ENCODE measurements at regions not wholly inside any gene's neighbourhood (a gene's known extent, or its start where the extent isn't known, plus 50 kb on each side); places are given as distances from the start of the nearest gene placed in this dataset.
A peak's percentile ranks its signal among the peaks of the same experiment; 100 is the strongest.

GRCh38 chrX:110432091-110432905 lies 73.7 kb downstream of the RTL9 start:
- DNase-seq = no peak

GRCh38 chrX:110432906-110433215 lies 74.2 kb downstream of the RTL9 start:
- DNase-seq = no peak

- DNase-seq = no peak
These were observed 76.5 kb downstream of the RTL9 start for GRCh38 chrX:110435196-110435595.

- no peak for DNase-seq
These were observed 77.9 kb downstream of the RTL9 start for GRCh38 chrX:110436523-110436922.

GRCh38 chrX:110437686-110438085 lies 79.0 kb downstream of the RTL9 start:
- DNase-seq = no peak

- no peak for DNase-seq
These were observed 81.6 kb downstream of the RTL9 start for GRCh38 chrX:110440016-110440805.

GRCh38 chrX:110442635-110443034 lies 84.0 kb downstream of the RTL9 start:
- DNase-seq = no peak

- no peak for DNase-seq
These were observed 86.3 kb downstream of the RTL9 start for GRCh38 chrX:110444996-110445395.

GRCh38 chrX:110448459-110448858 lies 89.8 kb downstream of the RTL9 start:
- DNase-seq = no peak

GRCh38 chrX:110449312-110449711 lies 90.7 kb downstream of the RTL9 start:
- no peak for DNase-seq

- DNase-seq = peak; percentile 65
These were observed 91.4 kb downstream of the RTL9 start for GRCh38 chrX:110450050-110450449.

GRCh38 chrX:110454336-110454735 lies 95.7 kb downstream of the RTL9 start:
- no peak for DNase-seq

GRCh38 chrX:110462957-110463356 lies 104.3 kb downstream of the RTL9 start:
- DNase-seq = no peak

- DNase-seq = no peak
These were observed 108.1 kb downstream of the RTL9 start for GRCh38 chrX:110466790-110467189.

GRCh38 chrX:110472265-110472664 lies 113.6 kb downstream of the RTL9 start:
- DNase-seq = no peak

GRCh38 chrX:110477593-110478228 lies 119.1 kb downstream of the RTL9 start:
- no peak for DNase-seq

GRCh38 chrX:110491846-110492620 lies 133.4 kb downstream of the RTL9 start:
- DNase-seq = no peak

GRCh38 chrX:110504947-110505346 lies 146.3 kb downstream of the RTL9 start:
- DNase-seq = no peak

- no peak for DNase-seq
These were observed 151.3 kb downstream of the RTL9 start for GRCh38 chrX:110509755-110510532.

- DNase-seq = no peak
These were observed 152.6 kb downstream of the RTL9 start for GRCh38 chrX:110511238-110511637.

GRCh38 chrX:110512341-110512740 lies 153.7 kb downstream of the RTL9 start:
- no peak for DNase-seq

- DNase-seq = no peak
These were observed 155.9 kb downstream of the RTL9 start for GRCh38 chrX:110514509-110514908.

Data from NCI-H774 (cell line).